GM08714 (cell line): ENCODE measurements at regions not wholly inside any gene's neighbourhood (a gene's known extent, or its start where the extent isn't known, plus 50 kb on each side); places are given as distances from the start of the nearest gene placed in this dataset.

Source experiments
- H3K4me3 ChIP-seq: fragments of 200-500 bp; sonication (Bioruptor generic); 2 replicates; pipeline ENCODE4 v1.5.1; 2014; ENCODE audit warnings: mild to moderate bottlenecking, low read length, inconsistent platforms
- ZNF274 ChIP-seq: IDR thresholded peaks from 2 replicates; pipeline ENCODE4 v1.6.1; 2012; ENCODE audit warnings: mild to moderate bottlenecking, low read depth, low read length

DNA sequence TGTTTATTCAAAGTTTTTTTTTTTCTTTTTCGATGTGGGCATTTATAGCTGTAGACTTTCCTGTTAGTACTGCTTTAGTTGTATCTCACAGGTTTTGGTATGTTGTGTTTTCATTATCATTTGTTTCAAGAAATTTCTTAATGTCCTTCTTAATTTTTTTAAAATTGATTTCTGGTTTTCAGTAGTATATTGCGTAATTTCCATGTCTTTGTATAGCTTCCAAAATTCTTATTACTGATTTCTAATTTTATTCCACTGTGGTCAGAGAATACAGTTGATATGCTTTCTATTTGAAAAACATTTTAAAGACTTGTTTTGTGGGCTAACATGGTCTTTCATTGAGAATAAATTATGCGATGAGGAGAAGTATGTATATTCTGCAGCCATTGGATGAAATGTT lies 463.2 kb upstream of the B3GALT2 start:
- H3K4me3 ChIP-seq: no peak overlapping the region
- no peak for TF ChIP-seq ZNF274

DNA sequence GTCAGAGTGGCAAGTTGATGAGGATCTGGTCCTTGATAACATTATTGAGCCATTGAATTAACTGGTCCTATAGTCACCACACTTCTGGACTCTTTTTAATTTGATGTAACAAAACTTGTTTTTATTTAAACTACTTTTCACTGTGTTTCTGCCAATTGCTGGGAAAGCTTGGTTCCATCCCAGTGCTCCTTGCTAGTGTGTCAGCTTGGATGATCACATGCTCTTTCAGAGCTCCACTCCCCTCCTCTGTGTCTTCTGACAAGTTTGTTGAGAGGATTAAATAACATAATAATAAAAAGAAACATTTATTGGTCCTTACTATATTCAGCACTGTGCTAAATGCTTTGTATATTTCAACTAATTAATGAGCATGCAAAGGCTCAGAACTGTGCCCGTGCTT lies 448.5 kb upstream of the B3GALT2 start:
- H3K4me3 ChIP-seq: no peak overlapping the region

DNA sequence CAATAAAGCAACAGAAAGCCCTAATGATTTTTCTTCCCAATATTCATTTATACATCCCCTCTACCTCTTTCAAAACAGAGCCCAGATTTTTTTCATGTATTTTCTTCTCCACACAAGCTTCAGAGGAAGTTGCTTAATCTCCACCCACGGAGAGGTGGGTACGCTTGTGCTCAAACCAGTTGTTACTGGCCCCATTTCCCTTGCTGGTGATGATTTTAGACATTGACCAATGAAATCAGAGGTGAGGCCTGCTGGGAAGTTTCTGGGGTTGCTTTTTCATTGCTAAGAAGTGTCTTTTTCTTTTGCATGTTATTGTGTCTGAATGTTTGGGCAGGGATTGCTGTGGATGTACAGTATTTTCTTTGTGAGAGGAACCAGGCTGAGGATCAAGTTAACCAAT lies 448.1 kb upstream of the B3GALT2 start:
- TF ChIP-seq ZNF274: no peak
- no peak overlapping the region for H3K4me3 ChIP-seq

More for the DNA sequence above, 448.5 kb upstream of the B3GALT2 start:
- no peak for TF ChIP-seq ZNF274

DNA sequence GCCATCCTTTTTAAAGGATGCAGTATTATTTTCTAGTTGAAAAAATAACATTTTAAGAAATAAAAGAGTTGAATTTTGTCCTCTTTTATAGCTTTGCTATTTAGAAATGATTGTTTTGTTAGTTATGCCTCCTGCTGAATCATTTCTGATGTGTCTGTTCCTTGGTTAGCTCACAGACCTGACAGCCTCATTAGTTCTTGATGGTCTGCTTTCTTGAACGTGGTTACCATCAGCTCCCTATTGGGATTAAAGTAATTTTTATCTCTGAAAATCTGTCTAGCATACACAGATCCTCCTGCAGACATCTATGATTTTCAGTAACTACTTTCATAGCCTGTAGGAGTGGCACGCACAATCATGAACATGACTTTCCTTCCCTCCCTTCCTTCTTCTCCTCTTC lies 447.6 kb upstream of the B3GALT2 start:
- H3K4me3 ChIP-seq: no peak overlapping the region
- TF ChIP-seq ZNF274: no peak

DNA sequence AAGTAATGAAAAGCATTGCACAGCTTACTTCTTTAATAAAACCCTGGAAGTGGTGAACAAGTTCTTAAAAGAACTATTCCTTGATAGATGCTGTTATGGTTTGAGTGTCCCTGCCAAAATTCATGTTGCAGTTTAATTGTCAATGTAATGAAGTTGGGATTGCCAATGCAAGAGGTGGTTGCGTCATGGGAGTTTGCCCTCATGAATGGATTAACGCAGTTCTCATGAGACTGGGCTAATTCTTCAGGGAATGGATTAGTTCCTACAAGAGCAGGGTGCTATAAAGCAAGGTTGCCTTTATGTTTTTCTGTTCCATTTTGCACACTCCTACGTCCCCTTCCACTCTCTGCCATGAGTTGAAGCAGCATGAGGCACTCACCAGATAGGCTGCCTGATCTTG lies 446.7 kb upstream of the B3GALT2 start:
- H3K4me3 ChIP-seq: no peak overlapping the region
- TF ChIP-seq ZNF274: no peak

DNA sequence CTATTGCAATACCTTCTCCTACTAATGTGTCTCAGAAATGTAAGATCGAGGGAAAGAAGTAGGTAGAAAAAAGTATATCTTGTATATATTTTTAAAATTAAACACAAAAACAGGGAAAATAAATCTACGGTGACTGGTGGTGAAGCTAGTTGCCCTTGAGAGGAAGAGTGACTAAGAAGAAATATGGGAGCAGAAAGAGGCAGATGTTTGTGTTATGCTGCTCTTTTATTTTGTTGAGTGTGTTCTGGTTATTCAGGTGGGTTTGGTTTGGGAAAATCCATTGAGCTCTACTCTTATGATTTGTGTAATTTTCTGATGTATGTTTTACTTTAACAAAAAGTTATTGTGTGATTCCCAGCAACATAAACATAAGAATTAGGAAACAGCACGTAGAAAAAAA lies 444.9 kb upstream of the B3GALT2 start:
- H3K4me3 ChIP-seq: no peak overlapping the region
- TF ChIP-seq ZNF274: no peak

DNA sequence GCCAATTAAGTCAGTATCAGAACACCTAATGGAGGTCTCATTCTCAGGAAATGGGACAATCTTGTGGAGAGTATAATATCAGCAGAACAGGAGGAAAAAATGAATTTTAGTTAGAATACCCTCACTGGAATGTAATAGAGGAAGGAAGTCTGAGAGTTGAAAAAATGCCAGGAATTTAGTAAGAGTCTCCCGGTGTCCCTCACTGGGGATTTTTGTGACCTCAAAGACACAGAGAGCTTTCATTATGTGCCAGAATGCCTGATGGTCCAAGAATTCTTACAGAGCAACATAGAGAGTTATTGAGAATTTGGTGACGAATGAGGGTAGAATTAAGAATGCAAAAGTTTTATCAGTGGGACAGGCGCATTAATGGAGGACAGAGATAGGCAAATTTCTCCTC lies 443.5 kb upstream of the B3GALT2 start:
- no peak for TF ChIP-seq ZNF274
- H3K4me3 ChIP-seq: no peak overlapping the region

DNA sequence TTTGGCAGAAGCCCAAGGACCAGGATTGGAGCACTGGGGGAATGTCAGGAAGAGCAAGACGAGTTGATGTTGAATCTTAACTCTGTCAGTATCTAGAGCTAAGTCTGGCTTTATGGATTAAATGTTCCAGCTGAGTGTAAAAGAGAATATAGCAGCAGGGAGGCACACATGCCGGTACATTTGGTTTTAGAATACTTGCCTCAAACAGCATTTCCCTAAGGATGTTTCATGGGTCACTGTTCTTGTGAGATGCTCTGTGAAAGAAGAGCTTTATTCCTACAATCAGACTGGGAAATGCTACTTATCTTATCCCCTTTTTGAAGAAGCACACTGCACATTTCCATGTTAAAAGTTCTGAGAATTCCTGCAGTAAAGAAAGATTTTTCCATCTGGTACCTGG lies 440.3 kb upstream of the B3GALT2 start:
- H3K4me3 ChIP-seq: no peak overlapping the region
- TF ChIP-seq ZNF274: no peak

DNA sequence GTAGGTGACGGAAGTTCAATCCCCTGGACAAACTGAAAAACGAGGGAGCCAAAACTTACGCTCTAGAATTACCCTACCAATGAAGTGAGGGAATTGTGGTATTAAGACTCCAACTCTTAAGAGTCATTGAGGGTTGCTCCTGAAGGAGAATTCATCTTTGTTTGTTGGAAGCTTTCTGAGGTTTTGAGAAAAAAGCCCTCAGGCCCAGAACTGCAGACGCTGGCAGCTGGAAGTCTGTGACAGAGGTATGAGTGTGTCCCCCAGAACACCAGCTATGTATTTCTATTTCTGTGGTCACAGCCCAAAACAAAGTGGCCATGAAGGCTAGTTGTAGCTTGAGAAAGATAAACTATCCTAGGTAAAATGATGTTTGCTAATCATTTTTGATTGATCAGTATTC lies 438.8 kb upstream of the B3GALT2 start:
- TF ChIP-seq ZNF274: no peak

DNA sequence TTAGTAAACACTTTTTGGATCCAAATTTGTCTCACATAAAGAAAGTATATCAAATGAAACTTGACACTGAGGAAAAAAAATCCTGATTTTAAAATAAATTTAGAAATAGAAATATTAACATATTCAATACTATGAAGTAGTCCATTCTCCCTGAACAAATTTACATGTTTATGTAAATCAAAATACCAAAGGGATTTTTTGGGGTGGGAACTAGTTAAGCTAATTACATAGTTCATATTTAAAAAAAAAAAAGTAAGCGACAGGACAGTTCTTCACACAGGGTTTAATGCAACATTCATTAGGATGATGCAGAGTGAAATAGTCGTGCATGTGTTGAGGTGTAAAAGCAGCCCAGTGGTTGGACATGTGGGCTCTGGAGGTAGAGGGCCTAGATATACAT lies 433.5 kb upstream of the B3GALT2 start:
- no peak for TF ChIP-seq ZNF274
- no peak overlapping the region for H3K4me3 ChIP-seq

More for the DNA sequence above, 438.8 kb upstream of the B3GALT2 start:
- H3K4me3 ChIP-seq: no peak overlapping the region

DNA sequence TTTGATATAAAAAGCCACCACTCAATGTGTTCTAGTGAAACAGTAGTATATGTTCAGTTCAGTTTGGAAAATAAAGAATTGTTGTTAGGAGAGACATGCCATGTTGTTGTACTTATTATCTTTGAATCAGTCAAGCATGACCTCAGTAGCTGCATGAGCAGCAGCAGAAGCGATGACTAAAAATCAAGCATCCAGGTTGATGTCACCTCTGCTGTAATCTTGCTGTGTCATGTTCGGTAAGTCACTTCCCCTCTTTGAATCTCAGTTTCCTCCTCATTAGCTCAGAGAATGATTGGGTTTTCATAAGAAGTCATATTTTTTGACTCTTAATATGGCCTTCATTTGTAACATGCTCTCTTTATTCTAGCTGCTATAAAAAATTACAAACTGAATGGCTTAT lies 428.4 kb upstream of the B3GALT2 start:
- TF ChIP-seq ZNF274: no peak
- H3K4me3 ChIP-seq: no peak overlapping the region

DNA sequence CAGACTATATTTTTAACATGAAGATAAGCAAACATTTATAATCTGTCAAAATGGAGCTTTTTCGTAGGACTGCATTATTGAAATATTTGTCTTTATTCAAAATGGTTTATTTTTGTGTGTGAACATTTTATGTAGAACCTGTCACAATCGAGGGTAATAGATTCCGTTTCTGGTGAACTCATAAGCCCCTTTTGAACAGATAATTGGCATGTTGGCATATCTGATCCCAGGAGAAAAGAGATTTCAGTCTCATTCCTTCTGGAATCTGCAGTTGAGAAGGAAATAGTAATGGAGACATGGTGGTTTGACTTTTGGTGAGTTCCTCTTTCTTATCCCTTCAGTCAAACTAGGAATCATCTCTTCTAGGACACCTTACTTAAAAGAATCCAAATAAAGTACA lies 427.9 kb upstream of the B3GALT2 start:
- no peak overlapping the region for H3K4me3 ChIP-seq
- no peak for TF ChIP-seq ZNF274

DNA sequence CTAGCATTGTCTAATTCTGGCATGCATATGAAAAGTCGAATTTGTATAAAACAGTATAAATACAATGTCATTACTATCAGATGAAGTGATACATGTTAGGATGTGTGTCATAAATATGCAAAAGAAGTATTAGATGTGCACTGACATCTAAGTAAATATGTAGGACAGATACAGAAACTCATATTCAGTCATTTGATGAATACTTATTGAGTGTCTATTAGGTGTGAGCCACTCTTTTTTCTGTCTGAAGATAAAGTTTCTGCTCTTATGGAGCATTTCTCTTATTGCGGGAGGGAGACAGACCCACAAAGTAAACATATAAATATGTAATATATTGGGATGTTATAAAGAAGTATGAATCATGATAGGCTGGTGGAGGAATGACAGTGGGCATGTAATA lies 426.6 kb upstream of the B3GALT2 start:
- no peak for TF ChIP-seq ZNF274
- H3K4me3 ChIP-seq: no peak overlapping the region

DNA sequence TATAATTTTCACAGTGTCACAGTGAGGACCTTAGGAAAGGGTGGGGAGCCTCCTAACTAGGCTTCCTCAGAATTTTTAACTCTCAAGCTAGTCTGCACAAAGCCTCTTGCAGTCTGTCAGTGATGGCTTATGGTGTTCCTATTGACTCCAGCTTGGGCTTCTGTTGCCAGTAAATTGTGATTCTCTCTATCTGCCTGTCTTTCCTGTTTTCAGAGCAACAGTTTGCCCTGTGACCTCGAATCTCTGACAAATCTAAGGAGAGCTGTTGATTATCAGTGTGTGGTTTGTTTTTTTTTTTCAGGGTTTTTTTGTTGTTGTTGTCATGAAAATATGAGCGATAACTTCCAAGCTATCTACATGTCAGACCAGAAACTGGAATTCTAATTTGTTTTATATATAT lies 423.2 kb upstream of the B3GALT2 start:
- H3K4me3 ChIP-seq: no peak overlapping the region
- TF ChIP-seq ZNF274: no peak

DNA sequence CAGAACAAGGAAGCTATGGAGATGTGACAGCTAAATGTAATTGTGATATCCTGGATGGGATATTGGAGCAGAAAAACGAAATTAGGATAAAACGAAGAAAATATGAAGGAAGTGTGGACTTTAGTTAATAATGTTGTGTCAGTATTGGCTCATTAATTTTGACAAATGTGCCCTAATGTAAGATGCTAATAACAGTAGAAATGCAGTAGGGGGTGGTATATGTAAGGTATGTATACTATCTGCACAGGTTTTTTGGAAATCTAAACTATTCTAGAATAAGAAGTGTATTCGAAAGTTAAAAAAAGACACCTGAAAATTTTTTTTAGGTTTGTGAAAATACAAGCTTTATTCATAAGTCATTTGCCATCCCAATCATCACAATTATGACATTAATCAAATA lies 421.4 kb upstream of the B3GALT2 start:
- H3K4me3 ChIP-seq: no peak overlapping the region
- no peak for TF ChIP-seq ZNF274

DNA sequence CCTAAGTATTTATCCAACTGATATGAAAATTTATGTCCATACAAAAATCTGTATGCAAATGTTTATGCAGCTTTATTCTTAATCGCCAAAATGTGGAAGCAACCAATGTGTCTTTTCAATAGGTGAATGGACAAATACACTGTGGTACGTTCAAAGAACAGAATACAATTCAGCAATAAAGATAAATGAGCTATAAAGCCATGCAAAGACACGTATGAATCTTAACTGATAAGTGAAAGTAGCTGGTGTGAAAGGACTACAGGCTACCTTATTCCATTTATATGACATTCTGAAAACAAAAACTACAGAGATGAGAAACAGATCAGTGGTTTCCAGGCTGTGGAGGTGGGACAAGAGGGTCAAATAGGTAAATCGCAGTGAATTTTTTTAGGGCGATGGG lies 419.6 kb upstream of the B3GALT2 start:
- H3K4me3 ChIP-seq: no peak overlapping the region

DNA sequence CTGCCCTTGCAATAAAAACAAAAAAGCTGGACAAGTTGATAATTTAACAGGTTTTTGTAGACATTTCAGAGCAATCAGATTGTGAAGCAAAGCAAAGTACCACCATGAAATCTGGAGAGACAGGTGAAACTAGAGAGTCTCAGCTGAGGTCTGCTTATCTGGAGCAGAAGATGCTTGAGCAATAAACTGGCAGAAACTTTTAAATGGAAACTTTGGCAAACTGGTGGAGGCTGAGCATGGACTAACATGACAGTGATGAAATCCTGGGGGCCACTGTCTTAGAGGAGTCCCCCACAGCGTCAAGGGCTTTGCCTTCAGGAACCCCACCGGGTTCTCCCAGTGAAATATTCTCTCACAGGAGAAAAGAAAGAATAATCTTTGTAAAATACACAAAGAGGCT lies 416.3 kb upstream of the B3GALT2 start:
- no peak overlapping the region for H3K4me3 ChIP-seq
- no peak for TF ChIP-seq ZNF274

More for the DNA sequence above, 419.6 kb upstream of the B3GALT2 start:
- TF ChIP-seq ZNF274: no peak
